ENCODE measurements at regions not wholly inside any gene's neighbourhood (a gene's known extent, or its start where the extent isn't known, plus 50 kb on each side); places are given as distances from the start of the nearest gene placed in this dataset.

DNA sequence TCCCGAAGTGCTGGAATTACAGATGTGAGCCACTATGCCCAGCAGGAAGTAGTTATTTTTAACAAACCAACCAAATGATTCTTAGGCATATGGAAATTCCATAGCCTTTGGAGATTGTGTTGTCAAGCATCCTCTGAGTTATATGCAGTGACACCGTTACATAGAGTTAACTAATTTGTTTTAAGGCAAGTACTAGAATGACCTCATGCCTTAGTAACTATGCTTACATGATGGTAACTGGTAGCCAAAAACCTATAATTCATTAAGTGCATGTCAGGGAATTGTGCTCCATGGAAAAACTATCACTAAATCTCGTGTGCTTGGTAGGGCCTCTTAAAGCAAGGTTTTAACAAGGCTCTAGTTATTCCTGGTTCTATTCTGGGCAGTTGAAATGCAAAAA is 392.8 kb downstream of the TUSC7 start:
- Histone ChIP-seq H3K9me3 (ENCODE audit: control insufficient read depth, low read length) (no peaks in the 10 kb centered on the region), H3K4me3 (ENCODE audit: low read depth, low read length) (no peak overlapping the region), H3K36me3 (ENCODE audit: control insufficient read depth, insufficient read depth, low read length) (no peaks in the 10 kb centered on the region), H3K27me3 (ENCODE audit: control insufficient read depth, insufficient read depth, low read length) (no peaks in the 10 kb centered on the region), H3K9ac (no peak overlapping the region), H3K79me2 (no peaks in the 10 kb centered on the region), H3K27ac (no peak overlapping the region), H3K4me2 (ENCODE audit: low read length) (no peak overlapping the region), H3K4me1 (no peaks in the 10 kb centered on the region), H2AFZ (no peak overlapping the region)
- TF ChIP-seq, protein P1, sequence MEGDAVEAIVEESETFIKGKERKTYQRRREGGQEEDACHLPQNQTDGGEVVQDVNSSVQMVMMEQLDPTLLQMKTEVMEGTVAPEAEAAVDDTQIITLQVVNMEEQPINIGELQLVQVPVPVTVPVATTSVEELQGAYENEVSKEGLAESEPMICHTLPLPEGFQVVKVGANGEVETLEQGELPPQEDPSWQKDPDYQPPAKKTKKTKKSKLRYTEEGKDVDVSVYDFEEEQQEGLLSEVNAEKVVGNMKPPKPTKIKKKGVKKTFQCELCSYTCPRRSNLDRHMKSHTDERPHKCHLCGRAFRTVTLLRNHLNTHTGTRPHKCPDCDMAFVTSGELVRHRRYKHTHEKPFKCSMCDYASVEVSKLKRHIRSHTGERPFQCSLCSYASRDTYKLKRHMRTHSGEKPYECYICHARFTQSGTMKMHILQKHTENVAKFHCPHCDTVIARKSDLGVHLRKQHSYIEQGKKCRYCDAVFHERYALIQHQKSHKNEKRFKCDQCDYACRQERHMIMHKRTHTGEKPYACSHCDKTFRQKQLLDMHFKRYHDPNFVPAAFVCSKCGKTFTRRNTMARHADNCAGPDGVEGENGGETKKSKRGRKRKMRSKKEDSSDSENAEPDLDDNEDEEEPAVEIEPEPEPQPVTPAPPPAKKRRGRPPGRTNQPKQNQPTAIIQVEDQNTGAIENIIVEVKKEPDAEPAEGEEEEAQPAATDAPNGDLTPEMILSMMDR (IDR thresholded peaks at IDR 0.05), result no peak

DNA sequence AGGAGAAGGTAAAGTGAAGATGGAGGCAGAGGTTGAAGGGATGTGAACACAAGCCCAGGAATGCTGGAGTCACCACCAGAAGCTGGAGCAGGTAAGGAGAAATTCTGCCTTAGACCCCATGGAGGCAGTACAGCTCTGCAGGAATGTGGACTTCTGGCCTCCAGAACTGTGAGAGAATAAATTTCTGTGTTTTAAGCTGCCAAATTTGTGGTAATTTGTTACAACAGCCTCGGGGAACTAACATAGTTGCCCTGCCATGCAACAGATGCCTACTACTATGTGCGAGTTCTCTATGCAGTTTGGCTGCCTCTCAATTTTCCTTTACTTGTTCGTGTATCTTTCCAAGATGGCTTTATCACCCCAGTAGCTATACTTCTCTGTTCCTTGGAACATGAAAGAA is 394.1 kb downstream of the TUSC7 start:
- no peak overlapping the region for H3K4me3 ChIP-seq (ENCODE audit: low read depth, low read length)
- no peaks in the 10 kb centered on the region for H3K79me2 ChIP-seq
- TF ChIP-seq, protein P1 (IDR thresholded peaks at IDR 0.05), result no peak
- H3K9ac ChIP-seq, result no peak overlapping the region
- H3K27ac ChIP-seq, result no peak overlapping the region
- H3K4me1 ChIP-seq, result no peaks in the 10 kb centered on the region
- H3K9me3 ChIP-seq (ENCODE audit: control insufficient read depth, low read length), result no peaks in the 10 kb centered on the region
- H3K4me2 ChIP-seq (ENCODE audit: low read length), result no peak overlapping the region
- H3K36me3 ChIP-seq (ENCODE audit: control insufficient read depth, insufficient read depth, low read length), result no peaks in the 10 kb centered on the region
- no peak overlapping the region for H2AFZ ChIP-seq
- no peaks in the 10 kb centered on the region for H3K27me3 ChIP-seq (ENCODE audit: control insufficient read depth, insufficient read depth, low read length)

DNA sequence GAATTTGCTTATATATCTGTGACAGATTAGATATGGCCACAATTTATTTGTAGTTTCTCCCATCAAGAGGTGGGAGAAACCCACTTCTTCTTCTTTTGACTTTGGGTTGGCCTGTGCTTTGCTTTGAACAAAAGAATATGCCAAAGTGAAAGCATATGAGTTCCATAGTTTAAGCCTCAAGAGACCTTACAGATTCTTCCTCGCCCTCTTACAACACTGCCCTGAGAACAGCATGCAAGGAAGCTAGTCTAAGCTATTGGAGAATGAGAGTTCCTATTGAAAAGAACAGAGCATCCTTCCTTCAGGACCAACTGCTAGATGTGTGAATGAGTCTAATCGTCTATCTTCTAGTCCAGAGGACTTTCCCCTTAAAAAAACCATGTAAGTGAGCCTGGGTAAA is 394.8 kb downstream of the TUSC7 start:
- Histone ChIP-seq H3K27ac (no peak overlapping the region), H3K4me1 (no peaks in the 10 kb centered on the region), H3K79me2 (no peaks in the 10 kb centered on the region), H3K4me2 (ENCODE audit: low read length) (no peak overlapping the region), H2AFZ (no peak overlapping the region), H3K27me3 (ENCODE audit: control insufficient read depth, insufficient read depth, low read length) (no peaks in the 10 kb centered on the region), H3K9me3 (ENCODE audit: control insufficient read depth, low read length) (no peaks in the 10 kb centered on the region), H3K36me3 (ENCODE audit: control insufficient read depth, insufficient read depth, low read length) (no peaks in the 10 kb centered on the region), H3K4me3 (ENCODE audit: low read depth, low read length) (no peak overlapping the region), H3K9ac (no peak overlapping the region)
- TF ChIP-seq, protein P1 (IDR thresholded peaks at IDR 0.05), result no peak

DNA sequence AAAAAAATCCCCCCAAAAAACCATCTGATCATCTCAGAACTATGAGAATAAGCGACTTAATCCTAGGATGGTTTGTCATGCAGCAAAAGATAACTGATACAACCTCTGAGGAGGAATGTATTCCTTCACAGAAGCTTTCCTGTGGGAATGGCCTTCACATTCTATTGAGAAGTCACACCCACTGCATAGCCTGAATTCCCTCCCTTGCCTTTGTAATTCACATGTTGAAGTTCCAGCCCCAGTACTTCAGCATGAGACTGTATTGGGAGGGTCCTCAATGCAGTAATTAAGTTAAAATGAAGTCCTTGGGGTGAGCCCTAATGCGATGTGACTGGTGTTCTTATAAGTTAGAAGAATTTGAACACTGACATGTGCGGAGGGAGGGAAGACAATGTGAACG is 395.2 kb downstream of the TUSC7 start:
- no peaks in the 10 kb centered on the region for H3K9me3 ChIP-seq (ENCODE audit: control insufficient read depth, low read length)
- no peak overlapping the region for H3K27ac ChIP-seq
- H3K36me3 ChIP-seq (ENCODE audit: control insufficient read depth, insufficient read depth, low read length), result no peaks in the 10 kb centered on the region
- no peak overlapping the region for H3K9ac ChIP-seq
- TF ChIP-seq, protein P1 (IDR thresholded peaks at IDR 0.05), result no peak
- H3K4me2 ChIP-seq (ENCODE audit: low read length), result no peak overlapping the region
- H3K27me3 ChIP-seq (ENCODE audit: control insufficient read depth, insufficient read depth, low read length), result no peaks in the 10 kb centered on the region
- H3K79me2 ChIP-seq, result no peaks in the 10 kb centered on the region
- H3K4me1 ChIP-seq, result no peaks in the 10 kb centered on the region
- H3K4me3 ChIP-seq (ENCODE audit: low read depth, low read length), result no peak overlapping the region
- H2AFZ ChIP-seq, result no peak overlapping the region

DNA sequence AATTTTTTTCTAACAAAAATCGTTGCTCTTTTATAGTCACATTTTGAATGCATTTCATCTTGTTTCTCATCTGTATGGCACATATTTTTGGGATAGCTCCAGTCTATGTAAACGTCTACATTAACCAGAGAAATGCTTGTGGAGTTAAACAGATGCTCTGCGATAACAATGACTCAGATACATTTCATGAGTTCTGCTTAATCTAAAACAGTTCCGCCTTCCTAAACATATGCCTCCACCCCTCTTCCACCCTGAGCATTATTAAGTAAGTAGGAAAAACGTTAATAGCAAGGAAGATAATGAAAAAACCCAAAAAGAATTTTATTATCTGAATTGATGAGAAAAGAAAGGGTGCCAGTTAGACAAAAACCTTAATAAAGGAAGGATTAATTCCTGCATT is 396.1 kb downstream of the TUSC7 start:
- H3K79me2 ChIP-seq, result no peaks in the 10 kb centered on the region
- H3K4me3 ChIP-seq (ENCODE audit: low read depth, low read length), result no peak overlapping the region
- H3K9ac ChIP-seq, result no peak overlapping the region
- no peak overlapping the region for H3K4me2 ChIP-seq (ENCODE audit: low read length)
- H2AFZ ChIP-seq, result no peak overlapping the region
- H3K27me3 ChIP-seq (ENCODE audit: control insufficient read depth, insufficient read depth, low read length), result no peaks in the 10 kb centered on the region
- no peaks in the 10 kb centered on the region for H3K36me3 ChIP-seq (ENCODE audit: control insufficient read depth, insufficient read depth, low read length)
- TF ChIP-seq, protein P1 (IDR thresholded peaks at IDR 0.05), result no peak
- H3K4me1 ChIP-seq, result no peaks in the 10 kb centered on the region
- no peaks in the 10 kb centered on the region for H3K9me3 ChIP-seq (ENCODE audit: control insufficient read depth, low read length)
- no peak overlapping the region for H3K27ac ChIP-seq

Measured in parathyroid adenoma (tissue), 2 donors.